ENCODE measurements at regions not wholly inside any gene's neighbourhood (a gene's known extent, or its start where the extent isn't known, plus 50 kb on each side); places are given as distances from the start of the nearest gene placed in this dataset.
A peak's percentile ranks its signal among the peaks of the same experiment; 100 is the strongest.

GRCh38 chrX:142804085-142804484, 221.6 kb upstream of the SPANXN4 start:
- H4K20me1 ChIP-seq (ENCODE audit: insufficient read depth) = no peaks in the 10 kb centered on the region

GRCh38 chrX:142819461-142819860, 206.3 kb upstream of the SPANXN4 start:
- no peak for TF ChIP-seq CTCF (conservative IDR thresholded peaks at IDR 0.05; ENCODE audit: low read depth, low read length)
- no peak overlapping the region for H3K4me3 ChIP-seq (IDR thresholded peaks at IDR 0.05; ENCODE audit: insufficient read depth, low read depth, low read length)
- H3K27ac ChIP-seq = no peak overlapping the region
- no peak overlapping the region for H2AFZ ChIP-seq (ENCODE audit: low read depth)
- H3K79me2 ChIP-seq (ENCODE audit: insufficient read depth, low read depth) = no peaks in the 10 kb centered on the region
- H3K36me3 ChIP-seq (ENCODE audit: insufficient read depth) = no peaks in the 10 kb centered on the region
- no peak overlapping the region for H3K9ac ChIP-seq
- H4K20me1 ChIP-seq (ENCODE audit: insufficient read depth) = no peaks in the 10 kb centered on the region
- no peaks in the 10 kb centered on the region for H3K4me1 ChIP-seq (ENCODE audit: low read depth, poor library complexity, severe bottlenecking)
- H3K4me2 ChIP-seq = no peak overlapping the region
- H3K27me3 ChIP-seq (ENCODE audit: insufficient read depth, low read depth) = no peaks in the 10 kb centered on the region

More at GRCh38 chrX:142804085-142804484, 221.6 kb upstream of the SPANXN4 start:
- Histone ChIP-seq H3K79me2 (ENCODE audit: insufficient read depth, low read depth) (no peaks in the 10 kb centered on the region), H3K36me3 (ENCODE audit: insufficient read depth) (no peaks in the 10 kb centered on the region), H3K9ac (no peak overlapping the region), H3K4me1 (ENCODE audit: low read depth, poor library complexity, severe bottlenecking) (no peaks in the 10 kb centered on the region), H2AFZ (ENCODE audit: low read depth) (no peak overlapping the region), H3K27ac (no peak overlapping the region), H3K4me3 (IDR thresholded peaks at IDR 0.05; ENCODE audit: insufficient read depth, low read depth, low read length) (no peak overlapping the region), H3K27me3 (ENCODE audit: insufficient read depth, low read depth) (no peaks in the 10 kb centered on the region), H3K4me2 (no peak overlapping the region)
- 0 out of 2 replicates have a peak, but pooled peaks have one; percentile 30 for TF ChIP-seq CTCF (conservative IDR thresholded peaks at IDR 0.05; ENCODE audit: low read depth, low read length)

- no peak for TF ChIP-seq CTCF (conservative IDR thresholded peaks at IDR 0.05; ENCODE audit: low read depth, low read length)
- H3K4me2 ChIP-seq = no peak overlapping the region
- H3K27me3 ChIP-seq (ENCODE audit: insufficient read depth, low read depth) = no peaks in the 10 kb centered on the region
- no peak overlapping the region for H2AFZ ChIP-seq (ENCODE audit: low read depth)
- H3K36me3 ChIP-seq (ENCODE audit: insufficient read depth) = no peaks in the 10 kb centered on the region
- H4K20me1 ChIP-seq (ENCODE audit: insufficient read depth) = no peaks in the 10 kb centered on the region
- H3K4me3 ChIP-seq (IDR thresholded peaks at IDR 0.05; ENCODE audit: insufficient read depth, low read depth, low read length) = no peak overlapping the region
- H3K9ac ChIP-seq = no peak overlapping the region
- no peak overlapping the region for H3K27ac ChIP-seq
- no peaks in the 10 kb centered on the region for H3K79me2 ChIP-seq (ENCODE audit: insufficient read depth, low read depth)
- H3K4me1 ChIP-seq (ENCODE audit: low read depth, poor library complexity, severe bottlenecking) = no peaks in the 10 kb centered on the region
These were observed 197.6 kb upstream of the SPANXN4 start for GRCh38 chrX:142828129-142828528.

GRCh38 chrX:142831961-142832530, 193.7 kb upstream of the SPANXN4 start:
- H3K4me1 ChIP-seq (ENCODE audit: low read depth, poor library complexity, severe bottlenecking) = no peaks in the 10 kb centered on the region
- H3K79me2 ChIP-seq (ENCODE audit: insufficient read depth, low read depth) = no peaks in the 10 kb centered on the region
- no peak overlapping the region for H3K9ac ChIP-seq
- H4K20me1 ChIP-seq (ENCODE audit: insufficient read depth) = no peaks in the 10 kb centered on the region
- no peak overlapping the region for H3K4me3 ChIP-seq (IDR thresholded peaks at IDR 0.05; ENCODE audit: insufficient read depth, low read depth, low read length)
- H3K27ac ChIP-seq = no peak overlapping the region
- TF ChIP-seq CTCF (conservative IDR thresholded peaks at IDR 0.05; ENCODE audit: low read depth, low read length) = no peak
- H2AFZ ChIP-seq (ENCODE audit: low read depth) = no peak overlapping the region
- no peak overlapping the region for H3K4me2 ChIP-seq
- H3K36me3 ChIP-seq (ENCODE audit: insufficient read depth) = no peaks in the 10 kb centered on the region
- H3K27me3 ChIP-seq (ENCODE audit: insufficient read depth, low read depth) = no peaks in the 10 kb centered on the region

Measured in KMS-11 (cell line).